ENCODE measurements at regions not wholly inside any gene's neighbourhood (a gene's known extent, or its start where the extent isn't known, plus 50 kb on each side); places are given as distances from the start of the nearest gene placed in this dataset.
"Not testable (repeated sequence)": the region's sequence is repeated elsewhere in the genome, so short reads cannot be mapped to it uniquely, and the experiment has no call there.

DNA sequence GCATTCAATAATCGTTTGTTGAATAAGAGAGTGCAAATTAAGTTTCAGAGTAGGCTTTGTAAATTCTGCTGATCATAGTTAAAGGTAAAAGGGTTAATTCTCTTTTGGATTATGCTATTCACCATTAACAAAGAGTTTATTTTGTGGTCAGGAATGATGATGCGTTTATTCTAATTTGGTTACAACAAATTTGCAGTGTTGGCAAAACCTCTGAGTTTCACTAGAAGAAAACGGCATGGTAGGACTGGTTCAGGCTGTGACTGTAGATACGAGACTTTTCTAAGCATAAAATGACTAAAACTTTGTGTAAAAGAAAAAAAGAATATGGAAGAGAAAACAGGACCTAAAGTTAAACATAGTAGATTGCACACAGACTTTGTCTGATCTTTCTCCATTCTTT is 234.7 kb downstream of the TLR4 start:
- DNase-seq (ENCODE audit: low read depth, low spot score), result no peak

GRCh38 chr9:117944750-117945149 is 240.5 kb downstream of the TLR4 start:
- not testable (repeated sequence) for DNase-seq (ENCODE audit: low read depth, low spot score)

DNA sequence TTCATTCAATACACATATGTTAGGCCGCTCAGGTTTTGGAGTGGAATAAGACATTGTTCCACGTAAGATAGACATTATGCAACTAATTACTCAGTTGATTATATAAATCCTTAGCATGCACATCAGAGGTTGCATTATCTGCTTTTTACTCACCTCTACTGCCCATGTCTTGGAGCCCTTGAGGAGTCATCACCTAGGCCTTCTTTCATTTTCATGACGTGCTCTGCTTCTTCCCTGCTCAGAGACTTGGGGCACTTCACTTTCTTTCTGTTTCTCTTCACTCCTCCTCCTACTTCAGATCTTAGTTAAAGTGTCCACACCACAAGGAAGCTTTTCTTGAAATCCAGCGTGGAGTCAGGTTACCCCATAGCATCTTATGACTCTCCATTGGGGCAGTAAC is 241.1 kb downstream of the TLR4 start:
- DNase-seq (ENCODE audit: low read depth, low spot score), result no peak

GRCh38 chr9:117951127-117951526 is 246.9 kb downstream of the TLR4 start:
- DNase-seq (ENCODE audit: low read depth, low spot score), result no peak

GRCh38 chr9:117952581-117952980 is 248.4 kb downstream of the TLR4 start:
- no peak for DNase-seq (ENCODE audit: low read depth, low spot score)

- no peak for DNase-seq (ENCODE audit: low read depth, low spot score)
Measured at GRCh38 chr9:117957267-117957666, 253.1 kb downstream of the TLR4 start.

- no peak for DNase-seq (ENCODE audit: low read depth, low spot score)
Measured at GRCh38 chr9:117958726-117959125, 254.5 kb downstream of the TLR4 start.

- DNase-seq (ENCODE audit: low read depth, low spot score), result no peak
Measured at GRCh38 chr9:117963493-117964090, 259.4 kb downstream of the TLR4 start.

- no peak for DNase-seq (ENCODE audit: low read depth, low spot score)
Measured at GRCh38 chr9:117970276-117971050, 266.3 kb downstream of the TLR4 start.

DNA sequence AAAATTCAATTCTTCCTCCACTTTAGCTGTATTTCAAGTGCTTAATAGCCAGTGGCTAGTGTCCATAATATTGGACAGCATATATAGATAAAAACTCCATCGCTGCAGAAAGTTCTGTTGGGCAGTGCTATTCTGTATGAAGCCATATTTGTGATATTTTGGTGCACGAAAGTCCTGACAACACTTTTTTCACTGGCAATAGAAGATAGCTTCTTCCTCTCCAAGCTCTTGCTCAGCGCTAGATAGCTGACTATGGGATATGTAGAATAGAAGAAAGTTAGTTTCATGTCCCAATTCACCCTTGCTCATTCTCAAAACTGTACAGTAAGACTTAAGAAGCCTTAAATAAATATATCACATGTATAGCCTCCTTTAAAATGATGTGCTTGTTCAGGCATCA is 269.9 kb downstream of the TLR4 start:
- DNase-seq (ENCODE audit: low read depth, low spot score), result no peak

DNA sequence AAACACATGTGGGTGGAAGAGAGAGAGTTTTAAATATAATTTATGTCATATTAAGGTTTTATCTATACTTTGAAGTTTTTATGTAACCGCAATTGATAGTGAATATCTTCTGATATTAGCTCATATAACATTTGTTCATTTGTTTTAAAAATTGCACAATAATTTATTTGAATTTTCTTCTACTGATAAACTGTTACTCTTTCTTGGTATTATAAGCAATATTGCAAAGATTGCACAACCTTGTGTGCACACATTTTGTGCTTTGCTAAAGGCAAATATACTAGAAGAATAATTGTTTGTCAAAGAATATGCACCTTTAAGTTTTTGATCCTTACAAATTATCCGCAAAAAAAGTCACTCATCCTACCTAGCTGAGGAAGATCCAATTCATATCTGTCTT is 275.7 kb downstream of the TLR4 start:
- DNase-seq (ENCODE audit: low read depth, low spot score), result no peak

DNA sequence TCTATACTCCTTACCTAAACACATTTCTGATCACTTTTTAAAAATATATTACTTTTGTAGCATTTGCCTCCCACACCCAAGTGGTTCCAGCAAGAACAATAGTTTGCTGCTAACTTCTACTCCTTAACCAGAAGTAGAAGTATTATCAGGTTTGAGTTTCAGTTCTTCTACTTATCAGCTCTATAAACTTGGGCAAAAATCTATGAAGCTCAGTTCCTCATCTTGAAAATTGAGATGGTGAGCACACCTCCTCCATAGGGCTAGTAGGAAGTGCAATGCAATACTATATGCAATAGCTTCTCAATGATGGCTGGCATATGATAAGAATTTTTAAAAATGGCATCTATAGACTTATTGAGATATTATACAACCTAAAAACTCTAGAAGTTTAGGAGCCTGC is 283.7 kb downstream of the TLR4 start:
- DNase-seq (ENCODE audit: low read depth, low spot score), result no peak

- no peak for DNase-seq (ENCODE audit: low read depth, low spot score)
Measured at GRCh38 chr9:117992006-117992405, 287.8 kb downstream of the TLR4 start.

DNA sequence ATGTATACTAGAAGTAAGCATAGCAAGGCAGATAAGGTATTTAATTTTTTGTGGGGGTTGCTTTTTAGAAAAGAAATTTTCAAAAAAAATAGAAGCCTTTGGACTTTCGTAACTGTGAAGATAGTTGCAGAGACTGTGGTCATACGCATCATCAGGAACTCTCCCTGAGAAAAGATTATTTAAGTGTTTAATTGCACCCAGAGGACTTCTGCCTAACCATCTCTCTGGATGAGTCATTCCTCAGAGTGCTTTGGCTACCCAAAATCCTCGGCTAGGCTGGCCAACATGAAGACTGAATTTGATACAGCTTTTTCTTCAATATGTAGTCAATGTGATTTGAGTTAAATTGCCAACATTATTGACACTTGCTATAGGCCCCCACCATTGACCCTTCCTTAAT is 296.4 kb downstream of the TLR4 start:
- no peak for DNase-seq (ENCODE audit: low read depth, low spot score)

GRCh38 chr9:118003240-118003639 is 299.0 kb downstream of the TLR4 start:
- DNase-seq (ENCODE audit: low read depth, low spot score), result no peak

DNA sequence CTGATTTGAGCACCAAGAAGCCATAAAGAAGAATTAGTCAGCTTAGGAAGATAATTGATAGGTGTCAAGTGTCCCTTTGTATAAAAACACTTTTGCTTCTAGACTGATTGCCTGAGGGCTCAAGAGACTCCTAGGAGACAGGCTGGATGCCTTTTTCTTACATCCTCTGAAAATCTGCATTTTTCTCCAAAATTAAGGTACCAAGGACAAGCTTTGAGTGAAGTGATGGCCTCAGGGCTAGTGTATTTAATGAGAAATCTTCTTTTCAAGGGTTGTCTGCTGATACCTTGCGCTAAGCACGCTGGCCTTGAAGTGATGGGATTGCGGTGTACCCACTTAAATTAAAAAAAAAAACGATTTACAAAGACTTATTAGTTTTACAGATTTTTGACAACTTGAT is 304.0 kb downstream of the TLR4 start:
- DNase-seq (ENCODE audit: low read depth, low spot score), result no peak

DNA sequence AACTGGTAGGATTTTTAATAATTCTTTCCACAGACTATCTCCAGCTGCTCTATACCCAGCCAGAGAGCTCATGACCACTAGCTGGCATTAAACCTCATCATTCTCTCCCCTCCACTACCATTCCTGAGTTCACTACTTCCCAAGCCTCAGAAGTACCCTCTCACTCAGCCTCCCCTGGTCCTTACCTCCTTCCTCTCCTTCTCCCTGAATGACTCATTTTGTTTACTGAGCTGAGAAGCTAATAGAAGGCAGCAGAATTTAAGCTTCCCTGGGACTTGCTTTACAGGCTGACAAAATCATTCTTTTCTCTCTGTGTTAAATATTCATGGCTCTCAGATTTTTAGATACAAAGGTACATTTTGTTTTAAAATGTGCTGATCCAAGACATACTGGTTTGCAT is 305.4 kb downstream of the TLR4 start:
- DNase-seq (ENCODE audit: low read depth, low spot score), result no peak

DNA sequence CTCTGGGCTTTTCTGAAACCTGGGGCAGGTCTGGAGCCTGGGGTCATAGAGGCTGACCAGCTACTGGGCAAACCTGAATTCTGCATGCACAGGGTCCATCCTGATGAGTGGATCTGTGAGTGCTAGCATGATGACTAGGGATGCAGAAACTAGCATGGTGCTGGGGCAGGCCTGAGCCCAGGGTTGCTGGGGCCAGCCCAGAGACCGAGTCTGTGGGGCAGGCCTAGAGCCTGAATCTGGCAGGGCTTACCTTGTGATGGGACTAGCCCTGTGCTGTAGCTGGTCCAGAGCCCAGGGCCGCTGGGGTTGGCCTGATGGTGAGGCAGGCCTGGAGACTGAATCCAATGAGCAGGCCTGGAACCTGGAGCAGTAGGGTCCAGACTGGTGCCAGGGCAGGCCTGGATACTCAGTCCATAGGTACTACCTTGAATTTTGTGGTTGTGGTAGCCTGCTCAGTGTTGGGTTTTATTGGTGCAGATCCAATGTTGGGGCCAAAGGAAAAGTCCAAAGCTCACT is 313.5 kb downstream of the TLR4 start:
- DNase-seq (ENCODE audit: low read depth, low spot score), result no peak

GRCh38 chr9:118023644-118024043 is 319.4 kb downstream of the TLR4 start:
- no peak for DNase-seq (ENCODE audit: low read depth, low spot score)

DNA sequence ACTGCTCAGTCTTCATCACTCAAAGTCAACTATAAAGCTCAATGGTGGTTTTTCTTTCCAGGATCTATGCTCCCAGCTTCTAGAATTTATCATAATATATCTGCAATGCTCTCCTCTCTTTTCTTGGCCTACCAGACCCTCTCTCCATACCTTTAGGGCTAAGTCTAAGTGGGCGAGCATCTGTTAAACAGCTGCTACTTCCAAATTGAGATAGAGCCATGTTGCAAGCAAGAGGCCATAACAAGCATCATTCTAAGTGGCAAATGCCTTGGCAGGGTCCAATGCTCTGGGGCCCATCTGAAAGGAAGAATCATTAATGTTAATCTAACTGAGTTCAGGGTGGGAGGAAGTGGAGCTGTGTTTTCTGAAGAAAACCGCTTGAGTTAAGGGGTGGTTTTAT is 324.0 kb downstream of the TLR4 start:
- DNase-seq (ENCODE audit: low read depth, low spot score), result no peak

- DNase-seq (ENCODE audit: low read depth, low spot score), result no peak
Measured at GRCh38 chr9:118029425-118029824, 325.2 kb downstream of the TLR4 start.

DNA sequence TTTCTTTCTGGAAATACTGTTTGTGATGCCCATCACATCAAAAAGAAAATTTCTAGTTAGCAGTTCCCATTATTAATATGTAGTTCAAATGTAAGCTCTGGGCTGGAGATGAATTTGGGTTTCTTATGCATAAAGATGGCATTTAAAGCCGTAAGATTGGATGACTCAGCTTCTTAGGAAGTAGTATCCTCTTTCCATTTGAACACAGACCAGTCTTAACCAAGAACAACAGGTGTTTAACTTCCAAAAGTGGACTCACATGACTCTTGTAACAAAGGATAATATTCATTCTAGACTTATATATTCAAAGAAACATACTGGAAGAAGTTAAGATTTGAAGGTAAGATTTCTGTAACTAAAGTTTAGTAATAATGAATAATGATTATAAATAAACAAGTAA is 330.5 kb downstream of the TLR4 start:
- DNase-seq (ENCODE audit: low read depth, low spot score), result no peak

GRCh38 chr9:118038713-118039112 is 334.5 kb downstream of the TLR4 start:
- no peak for DNase-seq (ENCODE audit: low read depth, low spot score)

Data from brain pericyte (primary cell).